Neural cell (in vitro differentiated cells): ENCODE measurements at regions not wholly inside any gene's neighbourhood (a gene's known extent, or its start where the extent isn't known, plus 50 kb on each side); places are given as distances from the start of the nearest gene placed in this dataset.

Experiments used
- H2AFZ ChIP-seq: fragments of 200-600, 300-800 bp; sonication (generic), shearing (Covaris generic); 2 replicates; pipeline ENCODE4 v1.6.0; 2014; ENCODE audit warnings: low read depth, mild to moderate bottlenecking, antibody characterized with exemption, low read length, moderate library complexity
- H3F3A ChIP-seq: fragments of 200-600 bp; shearing (Covaris generic); 2 replicates; pipeline ENCODE4 v1.6.1; 2016; ENCODE audit warnings: mild to moderate bottlenecking, moderate library complexity, mixed read lengths, antibody characterized with exemption, low read length; ENCODE audit not compliant: insufficient read depth, poor library complexity, severe bottlenecking
- H3K27ac ChIP-seq: fragments of 200-600, 300-800 bp; sonication (generic), shearing (Covaris generic); 2 replicates; pipeline ENCODE4 v1.5.1; 2014; ENCODE audit warnings: mild to moderate bottlenecking, low read length, moderate library complexity
- H3K27me3 ChIP-seq: fragments of 300-800, 200-600 bp; sonication (generic), shearing (Covaris generic); 2 replicates; pipeline ENCODE4 v1.6.0; 2014; ENCODE audit warnings: mild to moderate bottlenecking, low read depth, low read length, moderate library complexity; ENCODE audit not compliant: insufficient read depth
- H3K36me3 ChIP-seq: fragments of 300-800, 200-600 bp; sonication (generic), shearing (Covaris generic); 2 replicates; pipeline ENCODE4 v1.5.1; 2014; ENCODE audit warnings: mild to moderate bottlenecking, antibody characterized with exemption, low read length, moderate library complexity; ENCODE audit not compliant: insufficient read depth
- H3K4me2 ChIP-seq: fragments of 300-800, 200-600 bp; sonication (generic), shearing (Covaris generic); 2 replicates; pipeline ENCODE4 v1.6.0; 2014; ENCODE audit warnings: mild to moderate bottlenecking, low read length
- H3K4me3 ChIP-seq: fragments of 300-800, 200-600 bp; sonication (generic), shearing (Covaris generic); 2 replicates; pipeline ENCODE4 v1.5.1; 2014; ENCODE audit warnings: mild to moderate bottlenecking, low read length, moderate library complexity
- H3K79me2 ChIP-seq: fragments of 200-600 bp; shearing (Covaris generic); replicated peaks from 2 replicates; pipeline ENCODE4 v1.6.0; 2014; ENCODE audit warnings: mild to moderate bottlenecking, low read length, moderate library complexity; ENCODE audit not compliant: insufficient read depth
- H3K9ac ChIP-seq: fragments of 300-800, 200-600 bp; sonication (generic), shearing (Covaris generic); 2 replicates; pipeline ENCODE4 v1.6.1; 2016; ENCODE audit warnings: mild to moderate bottlenecking, low read length, mixed read lengths
- H3K9me2 ChIP-seq: fragments of 200-600 bp; shearing (Covaris generic); 2 replicates; pipeline ENCODE4 v1.6.1; 2016; ENCODE audit warnings: mild to moderate bottlenecking, low read length, mixed read lengths; ENCODE audit not compliant: insufficient read depth
- H3K9me3 ChIP-seq: fragments of 200-600, 300-800 bp; sonication (generic), shearing (Covaris generic); 2 replicates; pipeline ENCODE4 v1.6.1; 2016; ENCODE audit warnings: mild to moderate bottlenecking, mixed run types, low read length, moderate library complexity, mixed read lengths
- H4K20me1 ChIP-seq: fragments of 200-600 bp; shearing (Covaris generic); 2 replicates; pipeline ENCODE4 v1.6.1; 2016; ENCODE audit warnings: mild to moderate bottlenecking, mixed run types; ENCODE audit not compliant: insufficient read depth
- EP300 ChIP-seq: fragments of 450-650 bp; conservative IDR thresholded peaks from 2 replicates; pipeline ENCODE4 v1.6.1; 2014; ENCODE audit warnings: antibody characterized with exemption, mild to moderate bottlenecking, moderate library complexity; ENCODE audit not compliant: poor library complexity, severe bottlenecking
- EZH2 ChIP-seq: fragments of 200-600, 300-800 bp; shearing (Covaris generic), sonication (generic); IDR thresholded peaks from 2 replicates; pipeline ENCODE4 v1.6.1; 2014; ENCODE audit warnings: antibody characterized with exemption, low read length, borderline replicate concordance, mild to moderate bottlenecking; ENCODE audit not compliant: insufficient read depth, poor library complexity, severe bottlenecking
- MXI1 ChIP-seq: fragments of 450-650 bp; conservative IDR thresholded peaks from 2 replicates; pipeline ENCODE4 v1.6.1; 2014; ENCODE audit warnings: antibody characterized with exemption, mild to moderate bottlenecking; ENCODE audit not compliant: poor library complexity, severe bottlenecking
- POLR2AphosphoS5 ChIP-seq: IDR thresholded peaks from 2 replicates; pipeline ENCODE4 v1.6.1; 2012
- REST ChIP-seq: IDR thresholded peaks from 2 replicates; pipeline ENCODE4 v1.6.1; 2012; ENCODE audit warnings: borderline replicate concordance
- SMC3 ChIP-seq: fragments of 450-650 bp; conservative IDR thresholded peaks from 2 replicates; pipeline ENCODE4 v1.6.1; 2014; ENCODE audit warnings: antibody characterized with exemption, mild to moderate bottlenecking, moderate library complexity; ENCODE audit not compliant: poor library complexity
- TAF1 ChIP-seq: IDR thresholded peaks from 2 replicates; pipeline ENCODE4 v1.6.1; 2012; ENCODE audit warnings: low read depth
- TF ChIP-seq, protein P1 (sequence below): fragments of 450-650 bp; IDR thresholded peaks from 2 replicates; pipeline ENCODE4 v1.5.1; 2014; ENCODE audit warnings: antibody characterized with exemption, mild to moderate bottlenecking, moderate library complexity; ENCODE audit not compliant: poor library complexity, severe bottlenecking

DNA sequence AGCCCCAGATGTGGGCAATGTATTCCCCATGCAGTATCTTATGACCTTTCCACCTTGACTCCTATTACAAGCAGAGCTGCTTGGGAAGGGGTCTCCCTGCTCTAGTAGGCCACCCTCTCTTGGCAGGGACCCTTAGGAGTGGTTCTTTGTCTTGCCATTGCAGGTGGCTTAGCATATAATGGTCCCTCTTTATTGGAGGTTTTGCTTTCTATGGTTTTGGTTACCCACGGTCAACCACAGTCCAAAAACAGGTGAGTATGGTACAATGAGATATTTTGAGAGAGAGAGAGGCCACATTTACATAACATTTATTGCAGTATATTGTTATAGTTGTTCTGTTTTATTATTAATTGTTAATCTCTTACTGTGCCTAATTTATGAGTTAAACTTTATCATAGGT, 472.8 kb upstream of the ASIC2 start:
- no peak for TF ChIP-seq SMC3
- no peak for TF ChIP-seq EZH2
- no peak for TF ChIP-seq MXI1

DNA sequence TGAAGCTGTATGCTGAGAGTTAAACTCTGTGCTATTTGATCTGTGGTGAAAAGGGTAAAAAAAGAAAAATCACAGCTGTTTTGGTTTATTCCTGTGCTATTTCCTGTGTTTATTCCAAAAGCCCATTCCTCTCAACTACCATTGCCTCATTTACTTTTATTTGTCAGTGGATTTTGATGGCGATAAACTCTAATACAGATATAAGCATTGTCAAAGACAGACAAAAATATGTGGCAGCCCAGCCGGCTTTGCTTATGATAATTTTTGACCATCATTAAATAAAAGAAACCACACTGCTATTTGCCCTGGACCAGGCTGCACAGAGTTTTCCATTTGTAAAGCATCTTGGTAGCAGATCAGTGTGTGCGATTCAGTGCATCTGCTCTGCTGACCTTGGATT, 473.6 kb upstream of the ASIC2 start:
- Histone ChIP-seq H3K27ac (no peak overlapping the region), H3K9me2 (no peaks in the 10 kb centered on the region), H3K4me2 (no peak overlapping the region), H2AFZ (no peak overlapping the region), H4K20me1 (no peaks in the 10 kb centered on the region), H3K9me3 (no peaks in the 10 kb centered on the region), H3K36me3 (no peaks in the 10 kb centered on the region), H3K4me3 (no peak overlapping the region), H3K27me3 (no peaks in the 10 kb centered on the region), H3F3A (no peaks in the 10 kb centered on the region), H3K9ac (no peak overlapping the region), H3K79me2 (no peaks in the 10 kb centered on the region)
- TF ChIP-seq, protein P1, sequence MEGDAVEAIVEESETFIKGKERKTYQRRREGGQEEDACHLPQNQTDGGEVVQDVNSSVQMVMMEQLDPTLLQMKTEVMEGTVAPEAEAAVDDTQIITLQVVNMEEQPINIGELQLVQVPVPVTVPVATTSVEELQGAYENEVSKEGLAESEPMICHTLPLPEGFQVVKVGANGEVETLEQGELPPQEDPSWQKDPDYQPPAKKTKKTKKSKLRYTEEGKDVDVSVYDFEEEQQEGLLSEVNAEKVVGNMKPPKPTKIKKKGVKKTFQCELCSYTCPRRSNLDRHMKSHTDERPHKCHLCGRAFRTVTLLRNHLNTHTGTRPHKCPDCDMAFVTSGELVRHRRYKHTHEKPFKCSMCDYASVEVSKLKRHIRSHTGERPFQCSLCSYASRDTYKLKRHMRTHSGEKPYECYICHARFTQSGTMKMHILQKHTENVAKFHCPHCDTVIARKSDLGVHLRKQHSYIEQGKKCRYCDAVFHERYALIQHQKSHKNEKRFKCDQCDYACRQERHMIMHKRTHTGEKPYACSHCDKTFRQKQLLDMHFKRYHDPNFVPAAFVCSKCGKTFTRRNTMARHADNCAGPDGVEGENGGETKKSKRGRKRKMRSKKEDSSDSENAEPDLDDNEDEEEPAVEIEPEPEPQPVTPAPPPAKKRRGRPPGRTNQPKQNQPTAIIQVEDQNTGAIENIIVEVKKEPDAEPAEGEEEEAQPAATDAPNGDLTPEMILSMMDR = no peak
- TF ChIP-seq EP300 (no peak), TAF1 (no peak), REST (no peak), POLR2AphosphoS5 (no peak), EZH2 (no peak)

More for the DNA sequence above, 472.8 kb upstream of the ASIC2 start:
- H3F3A ChIP-seq = no peaks in the 10 kb centered on the region
- no peaks in the 10 kb centered on the region for H3K9me3 ChIP-seq
- H3K27me3 ChIP-seq = no peaks in the 10 kb centered on the region
- H3K79me2 ChIP-seq = no peaks in the 10 kb centered on the region
- no peak overlapping the region for H3K4me3 ChIP-seq
- no peak overlapping the region for H3K9ac ChIP-seq
- H3K4me2 ChIP-seq = no peak overlapping the region
- H3K27ac ChIP-seq = no peak overlapping the region
- H2AFZ ChIP-seq = no peak overlapping the region
- H3K9me2 ChIP-seq = no peaks in the 10 kb centered on the region
- H3K36me3 ChIP-seq = no peaks in the 10 kb centered on the region
- H4K20me1 ChIP-seq = no peaks in the 10 kb centered on the region

DNA sequence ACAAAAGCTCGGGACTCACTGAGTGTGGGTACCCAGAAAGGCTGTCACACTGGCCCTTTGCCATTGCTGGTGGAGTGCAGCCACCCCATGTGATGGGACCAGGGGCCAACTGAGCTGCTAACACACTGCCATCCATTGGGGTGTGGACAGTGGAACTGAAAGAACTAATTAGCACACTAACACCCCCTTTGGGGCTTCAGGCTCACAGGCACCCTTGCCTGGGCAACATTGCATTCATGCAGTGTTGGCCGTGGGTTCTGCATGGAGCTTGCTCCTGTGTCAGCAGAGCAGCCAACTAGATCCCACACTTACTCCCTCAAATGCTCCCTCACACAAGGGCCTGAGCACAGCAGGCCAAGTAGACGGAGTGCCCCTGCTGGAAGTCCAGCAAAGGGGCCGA, 476.0 kb upstream of the ASIC2 start:
- H3K9ac ChIP-seq = no peak overlapping the region
- no peak overlapping the region for H3K27ac ChIP-seq
- no peak overlapping the region for H3K4me3 ChIP-seq
- no peaks in the 10 kb centered on the region for H3K79me2 ChIP-seq
- H3F3A ChIP-seq = no peaks in the 10 kb centered on the region
- no peak overlapping the region for H3K4me2 ChIP-seq
- no peaks in the 10 kb centered on the region for H3K36me3 ChIP-seq
- H3K9me2 ChIP-seq = no peaks in the 10 kb centered on the region
- H2AFZ ChIP-seq = no peak overlapping the region
- TF ChIP-seq, protein P1 = no peak
- H3K9me3 ChIP-seq = no peaks in the 10 kb centered on the region
- H4K20me1 ChIP-seq = no peaks in the 10 kb centered on the region
- H3K27me3 ChIP-seq = no peaks in the 10 kb centered on the region
